ENCODE measurements at regions not wholly inside any gene's neighbourhood (a gene's known extent, or its start where the extent isn't known, plus 50 kb on each side); places are given as distances from the start of the nearest gene placed in this dataset.

GRCh38 chr6:7050004-7050403 lies 57.8 kb upstream of the RREB1 start:
- TF ChIP-seq EZH2 (IDR thresholded peaks at IDR 0.05; ENCODE audit: borderline replicate concordance, low read depth, low read length, severe bottlenecking), result no peak
- no peak for TF ChIP-seq CTCF (IDR thresholded peaks at IDR 0.05; ENCODE audit: extremely low read depth in 1 of 2, insufficient read depth in 1 of 2, low read depth in 1 of 2, low read length in 2 of 2)
- TF ChIP-seq POLR2A (IDR thresholded peaks at IDR 0.05; ENCODE audit: low read depth, low read length), result no peak
- TF ChIP-seq POLR2AphosphoS5 (IDR thresholded peaks at IDR 0.05; ENCODE audit: insufficient read depth, low read depth, low read length), result no peak
- no peak for TF ChIP-seq JUN (IDR thresholded peaks at IDR 0.05; ENCODE audit: borderline replicate concordance, insufficient read depth, insufficient read length, low read depth)
- no peak for TF ChIP-seq FOS (IDR thresholded peaks at IDR 0.05; ENCODE audit: borderline replicate concordance, insufficient read depth, low read length)
- TF ChIP-seq MAX (IDR thresholded peaks at IDR 0.05; ENCODE audit: insufficient read depth, insufficient read length), result no peak
- no peak for TF ChIP-seq GATA2 (IDR thresholded peaks at IDR 0.05; ENCODE audit: insufficient read depth, insufficient read length, low read depth, low read length)
